ENCODE measurements at regions not wholly inside any gene's neighbourhood (a gene's known extent, or its start where the extent isn't known, plus 50 kb on each side); places are given as distances from the start of the nearest gene placed in this dataset.

DNA sequence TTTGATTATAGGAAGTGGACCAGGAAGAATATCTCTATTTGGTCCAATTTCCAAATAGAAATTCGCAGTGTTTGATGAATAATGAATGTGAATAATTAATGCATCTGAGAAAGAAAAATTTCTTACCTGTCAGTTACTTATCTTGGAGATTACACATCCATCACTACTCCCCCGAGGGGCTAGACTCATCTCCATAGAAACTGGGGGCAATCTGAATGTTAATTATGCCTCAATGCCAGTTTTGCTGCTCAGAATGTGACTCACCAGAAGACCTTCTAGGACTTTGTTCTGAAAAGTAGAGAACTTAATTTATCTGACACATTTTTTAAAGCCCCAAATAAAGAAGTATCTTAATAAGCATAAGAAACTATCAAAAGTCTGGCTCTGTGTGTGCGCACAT, 233.4 kb upstream of the NR4A3 start:
- no peak for DNase-seq (ENCODE audit: low read depth in 2 of 2)

DNA sequence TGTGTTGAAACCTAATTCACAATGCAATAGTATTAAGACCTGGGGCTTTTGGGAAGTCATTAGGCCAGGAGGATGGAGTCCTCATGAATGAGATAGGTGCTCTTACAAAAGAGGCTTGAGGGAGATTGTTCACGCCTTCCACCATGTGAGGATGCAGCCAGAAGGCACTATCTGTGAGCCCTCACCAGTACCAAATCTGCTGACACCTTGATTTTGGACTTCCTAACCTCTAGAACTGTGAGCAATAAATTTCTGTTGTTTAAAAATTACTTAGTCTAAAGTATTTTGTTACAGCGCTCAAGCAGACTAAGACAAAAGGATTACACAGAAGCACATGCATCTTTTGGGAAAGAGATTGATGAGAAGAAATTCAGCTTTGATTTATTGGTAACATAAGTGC, 232.9 kb upstream of the NR4A3 start:
- DNase-seq (ENCODE audit: low read depth in 2 of 2): no peak

DNA sequence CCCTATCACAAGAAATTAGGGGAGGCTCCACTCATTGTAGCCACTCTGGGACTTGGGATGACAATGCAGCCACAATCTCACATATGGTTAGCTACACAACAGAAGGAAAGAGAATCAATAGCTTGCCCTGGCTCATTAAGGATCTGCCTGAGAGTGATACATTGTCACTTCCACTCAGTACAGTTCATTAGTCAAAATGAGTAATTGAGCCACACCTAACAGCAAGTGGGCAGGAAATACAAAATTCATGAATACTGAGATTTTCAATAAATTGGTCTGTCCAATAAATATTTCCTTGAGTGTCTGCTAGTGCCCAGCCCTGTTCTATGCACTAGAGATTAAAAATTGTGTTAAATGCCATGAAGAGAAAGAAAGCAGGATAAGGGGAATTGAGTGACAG, 231.3 kb upstream of the NR4A3 start:
- DNase-seq (ENCODE audit: low read depth in 2 of 2): no peak

DNA sequence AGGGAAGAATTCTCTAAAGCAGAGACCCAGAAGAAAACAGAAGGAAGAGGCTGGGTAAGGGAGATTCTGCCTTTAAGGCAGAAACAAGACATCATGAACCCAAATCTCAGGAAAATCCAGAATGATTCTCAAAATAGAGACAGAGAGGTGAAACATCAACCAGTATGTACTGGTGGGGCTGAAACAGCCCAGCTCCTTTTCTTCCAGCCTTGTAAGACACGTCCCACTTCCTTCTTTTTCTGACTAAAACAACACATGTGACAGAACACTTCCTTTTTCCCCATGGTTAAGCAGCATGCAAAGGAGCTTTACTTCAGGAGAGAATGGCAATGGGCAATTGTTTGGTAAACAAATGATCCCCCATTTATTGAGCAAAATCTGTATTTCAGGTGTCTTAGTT, 230.8 kb upstream of the NR4A3 start:
- DNase-seq (ENCODE audit: low read depth in 2 of 2): no peak

DNA sequence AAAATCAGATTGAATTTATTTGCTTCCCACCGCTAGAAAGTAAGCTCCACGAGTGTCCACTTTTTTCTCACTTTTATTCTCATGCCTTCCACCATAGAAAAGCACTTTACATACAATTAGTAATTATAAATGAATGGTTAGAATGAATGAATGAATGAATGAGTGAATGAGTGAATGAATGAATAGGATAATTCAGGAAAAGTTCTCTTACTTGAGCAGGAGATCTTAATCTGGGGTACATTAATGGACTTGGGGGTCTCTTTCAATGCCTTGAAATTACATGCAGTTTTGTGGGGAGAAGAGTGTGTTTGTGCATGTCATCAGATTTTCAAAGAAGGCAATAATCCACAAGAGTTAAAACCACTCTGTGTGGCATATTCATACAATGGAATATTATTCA, 229.9 kb upstream of the NR4A3 start:
- no peak for DNase-seq (ENCODE audit: low read depth in 2 of 2)

DNA sequence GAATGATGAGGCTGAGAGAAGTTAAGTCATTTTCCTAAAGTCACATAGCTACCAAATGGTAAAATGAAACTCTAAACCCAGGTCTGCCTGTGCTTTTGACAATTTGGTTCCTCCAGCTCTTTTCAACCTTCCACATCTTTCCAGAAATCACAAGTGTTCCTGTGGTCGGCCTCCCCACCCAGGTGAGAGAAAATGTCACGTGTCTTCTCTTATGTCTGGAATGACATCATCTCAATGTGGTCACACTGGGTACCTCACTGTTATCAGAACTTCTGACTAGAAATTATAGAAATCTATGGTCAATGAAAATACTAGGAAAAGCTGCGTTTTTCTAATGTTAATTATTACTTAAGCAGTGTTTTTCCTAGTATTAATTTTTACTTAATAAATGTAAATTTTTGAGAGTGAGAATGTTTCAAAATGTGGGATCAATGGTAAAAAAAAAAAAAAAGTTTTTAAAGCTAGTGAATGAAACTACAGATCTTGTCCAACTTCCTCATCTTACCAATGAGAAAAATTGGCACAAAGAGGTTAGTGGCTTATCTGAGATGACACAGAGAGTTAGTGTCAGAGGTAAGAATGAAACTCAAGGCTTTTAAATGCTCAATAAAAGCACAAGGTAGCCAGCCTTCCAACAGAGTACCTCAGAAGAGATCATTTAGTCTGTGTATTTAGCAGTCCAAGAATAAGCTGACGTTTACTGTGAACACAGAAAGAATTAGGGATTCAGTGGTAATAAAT, 228.7 kb upstream of the NR4A3 start:
- DNase-seq (ENCODE audit: low read depth in 2 of 2): no peak

DNA sequence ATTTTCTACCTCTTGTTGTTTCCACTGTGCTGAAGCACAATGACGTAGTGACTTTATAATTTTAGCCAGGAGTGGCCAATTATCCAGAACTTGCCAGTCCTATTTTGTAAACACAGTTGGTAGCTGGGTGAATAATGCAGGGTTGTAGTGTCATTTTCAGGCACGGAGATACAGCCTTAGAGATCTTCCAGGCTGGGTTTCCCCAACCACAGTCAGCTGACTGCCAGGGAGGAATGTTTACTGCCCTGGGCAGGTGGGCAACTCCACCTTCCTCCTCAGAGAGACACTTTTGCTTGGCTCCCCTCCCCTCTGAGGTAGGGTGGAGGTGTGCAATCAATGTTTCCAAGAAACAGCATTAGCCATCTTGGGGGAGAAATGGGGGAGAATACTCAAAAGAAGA, 228.1 kb upstream of the NR4A3 start:
- no peak for DNase-seq (ENCODE audit: low read depth in 2 of 2)

DNA sequence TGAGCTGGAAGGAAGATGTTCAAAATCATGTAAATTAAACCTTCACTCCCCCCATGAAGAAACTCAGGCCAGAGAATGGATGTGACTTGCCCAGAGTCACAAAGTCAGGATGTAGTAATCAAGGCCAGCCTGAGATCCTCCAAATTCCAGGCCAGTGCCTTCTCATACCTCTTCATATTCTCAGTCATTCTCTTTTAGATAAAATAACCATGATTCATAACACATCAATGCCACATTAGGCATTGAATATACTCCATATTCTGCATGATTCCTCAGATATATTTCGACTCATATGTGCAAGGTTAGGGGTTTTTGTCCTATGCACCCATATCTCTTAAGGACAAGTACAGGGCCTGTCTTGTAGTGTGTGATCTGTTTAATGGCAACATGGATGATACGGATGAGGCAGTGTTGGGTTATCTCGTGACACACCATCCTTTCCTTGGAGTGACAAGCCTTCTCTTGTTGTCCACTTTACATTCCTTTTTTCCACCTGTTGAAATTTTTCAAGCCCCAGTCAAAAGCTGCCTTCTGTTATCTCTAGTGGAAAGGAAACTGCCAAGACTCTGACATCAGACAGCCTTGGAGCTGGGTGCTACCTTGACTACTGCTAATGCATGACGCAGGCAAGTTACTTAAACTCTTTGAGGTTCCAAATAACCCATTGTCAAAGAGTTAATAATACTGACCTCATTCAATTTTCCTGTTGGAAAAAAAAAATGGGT, 227.5 kb upstream of the NR4A3 start:
- DNase-seq (ENCODE audit: low read depth in 2 of 2): no peak

DNA sequence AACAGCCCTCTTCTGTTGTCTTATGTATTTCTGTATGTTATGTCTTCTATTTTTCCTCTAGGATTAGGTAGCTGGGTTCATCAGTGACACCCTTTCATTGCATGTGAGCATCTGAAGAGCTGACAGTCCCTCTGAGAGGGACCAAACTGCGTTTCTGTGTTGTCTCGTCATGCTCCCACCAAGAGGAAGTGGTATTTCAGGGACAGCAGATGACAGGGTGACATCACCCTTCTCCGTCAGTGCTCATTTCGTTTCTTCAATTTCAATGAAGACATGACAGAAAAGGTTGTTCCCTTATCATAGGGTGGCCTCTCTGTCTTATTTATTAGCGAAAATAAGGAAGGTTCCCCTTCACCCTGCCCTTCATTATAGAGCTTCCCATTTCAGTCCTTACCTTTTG, 225.9 kb upstream of the NR4A3 start:
- DNase-seq (ENCODE audit: low read depth in 2 of 2): no peak

DNA sequence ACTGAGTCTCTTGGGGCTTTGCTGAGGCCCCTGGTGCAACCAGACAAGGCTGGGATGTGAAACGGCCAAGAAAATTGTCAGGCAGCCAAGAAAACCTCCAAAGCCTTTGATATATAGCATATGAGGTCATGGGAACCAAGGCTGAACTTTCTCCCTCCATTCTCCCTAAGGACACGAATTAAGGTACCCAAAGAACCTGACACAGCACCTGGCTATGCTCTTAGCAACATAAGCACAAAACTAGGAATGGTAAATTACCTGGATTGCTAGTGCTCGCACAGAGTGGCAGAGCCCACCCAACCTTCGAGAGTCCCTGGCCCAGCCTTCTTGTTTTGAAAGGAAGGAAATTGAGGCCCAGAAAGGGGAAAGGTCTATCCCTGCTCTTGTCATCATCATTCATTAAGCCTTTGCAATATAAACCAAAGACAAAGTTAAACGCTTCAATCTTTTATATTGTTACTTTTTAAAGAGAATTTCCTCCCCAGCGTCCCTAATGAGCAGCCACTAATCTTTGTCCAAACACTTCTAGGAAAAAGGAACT, 220.0 kb upstream of the NR4A3 start:
- no peak for DNase-seq (ENCODE audit: low read depth in 2 of 2)

DNA sequence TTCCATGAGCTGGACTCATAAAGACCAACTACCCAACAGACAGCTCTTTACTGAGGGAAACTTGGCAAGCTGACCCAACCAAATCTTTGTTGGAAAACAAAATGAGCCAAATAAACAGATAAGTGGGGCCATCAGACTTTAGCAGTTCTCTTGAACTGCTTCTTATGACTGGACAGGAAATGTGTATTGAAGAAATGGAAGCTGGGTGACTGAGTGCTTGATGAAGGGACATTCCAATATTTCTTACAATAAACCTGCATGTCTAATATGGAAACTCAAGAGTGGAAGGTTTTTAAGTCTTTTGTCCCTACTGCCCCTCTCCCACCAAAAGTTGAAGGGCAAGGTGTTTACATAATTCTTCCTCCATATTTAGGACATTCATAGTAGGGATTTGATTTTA, 218.8 kb upstream of the NR4A3 start:
- DNase-seq (ENCODE audit: low read depth in 2 of 2): no peak

DNA sequence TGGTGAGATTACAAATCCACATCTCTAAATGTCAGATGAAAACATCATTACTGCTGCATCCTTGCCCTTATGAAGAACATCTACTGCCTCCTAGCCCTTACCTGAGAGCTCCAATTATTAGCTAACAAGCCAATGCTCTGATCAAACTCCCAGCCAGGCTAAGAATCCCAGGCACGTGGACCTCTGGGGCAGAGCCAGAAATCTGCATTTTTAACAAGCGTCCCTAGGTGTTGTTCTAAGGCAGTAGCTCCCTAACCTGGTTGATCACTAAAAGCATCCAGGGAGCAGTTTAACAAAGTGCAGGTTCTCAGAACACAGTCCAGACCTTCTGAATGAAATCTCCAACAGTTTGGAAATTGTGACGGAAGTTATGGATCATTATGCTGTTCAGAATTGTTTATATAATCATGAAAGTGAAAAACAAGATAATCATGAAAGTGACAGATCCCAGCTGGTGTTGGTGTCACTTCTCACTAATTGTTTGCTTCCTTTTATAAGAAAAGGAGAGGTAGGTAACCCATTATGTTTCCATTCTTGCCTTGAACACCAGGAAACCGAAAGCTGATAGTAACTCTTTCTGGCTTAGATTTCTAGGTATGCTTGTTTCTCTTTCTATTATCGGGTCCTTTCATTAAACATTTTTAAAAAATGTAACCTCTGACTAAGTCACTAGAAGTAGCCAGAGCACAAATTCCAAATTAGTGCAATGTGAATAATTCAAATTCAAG, 216.5 kb upstream of the NR4A3 start:
- DNase-seq (ENCODE audit: low read depth in 2 of 2): no peak

DNA sequence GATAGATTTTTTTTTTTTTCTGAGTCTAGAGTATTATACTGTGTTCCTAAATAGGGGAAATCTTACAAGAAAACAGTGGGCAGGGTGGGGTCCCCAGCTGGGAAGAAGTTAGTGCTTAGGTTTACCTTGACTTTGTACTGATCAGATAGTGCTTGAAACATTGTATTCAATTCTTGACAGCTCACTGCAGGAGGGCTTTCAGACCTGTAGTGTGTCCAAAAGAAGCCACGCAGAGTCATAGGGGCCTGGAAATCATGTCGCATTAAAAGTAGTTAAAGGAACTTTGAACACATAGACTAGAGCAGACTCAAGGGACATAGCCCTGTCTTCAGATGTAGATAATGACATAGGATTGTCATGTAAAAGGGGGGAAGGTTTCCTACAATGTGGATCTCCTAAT, 215.4 kb upstream of the NR4A3 start:
- DNase-seq (ENCODE audit: low read depth in 2 of 2): no peak

DNA sequence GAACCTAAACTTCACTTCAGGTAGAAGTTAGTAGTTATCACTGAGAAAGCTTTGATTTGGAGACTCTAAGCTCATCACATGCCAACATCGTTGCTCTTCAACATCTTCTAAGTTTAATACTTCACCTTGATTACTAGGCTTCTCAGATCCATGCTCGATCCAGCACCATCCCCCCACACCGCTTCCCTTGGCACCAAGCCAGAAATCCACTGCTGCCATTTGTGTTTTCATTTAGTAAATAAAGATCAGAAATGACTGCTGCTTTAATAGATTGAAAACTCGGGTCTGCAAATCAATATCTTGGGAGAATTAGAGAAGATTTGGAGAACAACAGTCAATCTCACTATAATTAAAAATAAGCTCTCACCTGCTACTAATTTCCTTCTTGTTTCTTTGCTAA, 214.7 kb upstream of the NR4A3 start:
- no peak for DNase-seq (ENCODE audit: low read depth in 2 of 2)

DNA sequence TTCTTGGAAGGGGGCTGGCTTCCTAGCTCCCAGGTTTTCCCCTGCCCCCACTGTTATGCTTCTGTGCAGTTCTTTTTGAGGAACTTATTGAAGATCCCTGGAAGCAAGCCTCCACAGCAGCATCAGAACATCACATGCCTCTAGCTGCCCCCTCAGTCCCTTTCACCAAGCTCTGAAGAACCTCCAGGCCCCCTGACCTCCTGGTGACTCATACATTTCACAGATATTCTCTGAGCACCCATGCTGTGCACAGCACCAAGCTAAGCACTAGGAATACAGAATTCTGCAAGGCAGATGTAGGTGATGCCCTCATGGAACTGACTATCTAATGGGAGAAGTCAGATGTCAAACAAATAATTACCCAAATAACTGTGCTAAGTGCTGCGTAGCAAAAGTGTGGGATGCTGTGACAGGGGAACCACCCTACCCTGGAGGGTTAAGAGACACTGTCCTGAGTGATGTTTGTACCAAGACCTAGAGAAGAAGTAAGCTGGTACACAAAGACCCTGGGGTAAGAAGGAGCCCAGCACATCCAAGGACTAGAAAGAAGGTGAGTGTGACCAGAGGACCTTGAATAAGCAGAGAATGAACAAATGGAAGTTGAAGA, 213.7 kb upstream of the NR4A3 start:
- no peak for DNase-seq (ENCODE audit: low read depth in 2 of 2)

DNA sequence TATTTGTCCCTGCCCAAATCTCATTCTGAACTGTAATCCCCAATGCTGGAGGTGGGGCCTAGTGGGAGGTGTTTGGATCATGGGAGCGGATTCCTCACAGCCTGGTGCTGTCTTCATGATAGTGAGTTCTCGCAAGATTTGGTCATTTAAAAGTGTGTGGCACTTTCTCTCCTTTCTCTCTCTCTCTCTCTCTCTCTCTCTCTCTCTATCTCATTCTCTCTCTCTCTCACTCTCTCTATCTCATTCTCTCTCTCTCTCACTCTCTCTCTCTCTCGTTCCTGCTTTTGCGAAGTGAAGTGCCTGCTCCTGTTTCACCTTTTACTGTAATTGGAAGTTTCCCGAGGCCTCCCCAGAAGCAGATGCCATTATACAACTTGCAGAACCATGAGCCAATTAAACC, 207.3 kb upstream of the NR4A3 start:
- DNase-seq (ENCODE audit: low read depth in 2 of 2): no peak

DNA sequence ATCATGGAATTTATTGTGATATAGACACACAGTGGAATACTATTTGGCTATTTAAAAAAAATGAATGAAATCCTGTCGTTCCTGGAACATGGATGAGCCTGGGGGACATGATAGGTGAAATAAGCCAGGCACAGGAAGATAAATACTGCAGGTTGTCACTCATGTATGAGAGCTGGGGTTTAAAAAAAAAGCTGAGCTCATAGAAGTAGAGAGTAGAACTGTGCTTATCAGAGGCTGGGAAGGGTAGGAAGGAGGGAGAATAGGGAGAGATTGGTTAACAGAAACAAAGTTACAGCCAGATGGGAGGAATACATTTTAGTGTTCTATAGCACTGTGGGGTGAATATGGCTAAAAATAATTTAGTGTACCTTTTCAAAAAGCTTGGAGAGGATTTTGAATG, 200.6 kb upstream of the NR4A3 start:
- no peak for DNase-seq (ENCODE audit: low read depth in 2 of 2)

DNA sequence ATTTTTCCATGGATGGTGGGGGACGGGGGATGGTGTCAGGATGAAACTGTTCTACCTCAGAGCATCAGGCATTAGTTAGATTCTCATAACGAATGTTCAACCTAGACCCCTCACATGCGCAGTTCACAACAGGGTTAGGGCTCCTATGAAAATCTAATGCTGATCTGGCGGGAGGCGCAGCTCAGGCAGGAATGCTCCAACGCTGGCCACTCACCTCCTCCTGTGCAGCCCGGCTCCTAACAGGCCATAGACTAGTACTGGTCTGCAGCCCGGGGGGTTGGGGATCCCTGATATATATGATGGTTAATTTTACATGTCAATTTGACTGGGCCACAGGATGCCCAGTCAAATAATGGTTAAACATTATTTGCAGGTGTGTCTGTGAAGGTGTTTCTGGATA, 199.0 kb upstream of the NR4A3 start:
- no peak for DNase-seq (ENCODE audit: low read depth in 2 of 2)

DNA sequence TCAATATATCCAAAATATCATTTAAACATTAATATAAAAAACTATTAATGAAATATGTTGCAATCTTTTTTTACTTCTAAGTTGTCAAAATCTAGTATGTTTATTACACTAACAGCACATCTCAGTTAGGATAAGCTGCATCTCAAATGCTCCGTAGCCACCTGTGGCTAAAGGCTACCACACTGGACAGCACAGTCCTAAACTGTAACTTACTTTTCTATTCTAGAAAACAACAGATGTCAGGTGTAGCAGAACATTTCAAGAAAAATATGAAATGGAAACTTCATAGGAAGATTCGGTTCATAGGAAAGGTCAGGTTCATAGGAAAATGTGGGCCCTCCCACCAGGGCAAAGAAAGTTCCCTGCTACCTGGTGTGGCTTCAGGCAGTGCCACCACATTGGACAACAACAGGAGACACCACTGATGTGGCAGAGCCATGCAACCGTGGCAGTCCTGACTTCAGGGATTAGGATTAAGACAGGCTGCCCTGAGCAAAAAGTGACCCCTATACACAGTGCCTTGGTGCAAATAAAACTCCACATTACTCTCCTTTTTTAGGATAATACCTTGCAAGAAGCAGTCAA, 197.8 kb upstream of the NR4A3 start:
- no peak for DNase-seq (ENCODE audit: low read depth in 2 of 2)

DNA sequence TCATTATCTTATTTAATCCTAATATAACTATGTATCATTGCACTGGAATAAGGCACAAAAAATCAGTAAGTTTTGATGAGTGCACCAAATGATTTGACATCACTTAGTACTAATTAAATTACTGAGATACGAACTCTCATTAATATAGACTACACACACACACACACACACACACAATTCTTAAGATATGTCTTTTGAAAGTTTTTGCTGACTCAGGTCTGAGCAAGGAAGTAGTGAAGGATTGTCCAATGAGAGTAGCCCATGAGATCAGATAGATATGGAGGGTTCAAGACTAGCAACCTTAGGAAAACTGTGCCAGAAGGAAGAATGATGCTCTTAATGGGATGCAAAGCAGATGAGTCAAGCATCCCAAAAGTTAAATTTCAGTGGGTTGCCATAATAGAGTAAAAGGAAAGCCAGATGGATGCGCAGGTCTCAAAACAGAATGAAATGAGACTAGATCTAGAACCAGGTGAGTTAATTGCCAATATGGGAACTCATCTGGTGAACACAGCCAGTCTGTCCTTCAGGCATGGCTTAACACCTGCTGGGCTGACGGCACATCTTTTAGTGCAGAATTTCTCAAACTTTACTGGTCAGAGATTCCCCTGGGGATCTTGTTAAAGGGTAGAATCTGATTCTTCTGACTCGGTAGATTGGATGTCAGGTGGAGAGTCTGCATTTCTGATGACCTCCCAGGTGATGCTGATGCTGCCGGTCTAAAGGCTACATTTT, 197.0 kb upstream of the NR4A3 start:
- no peak for DNase-seq (ENCODE audit: low read depth in 2 of 2)

DNA sequence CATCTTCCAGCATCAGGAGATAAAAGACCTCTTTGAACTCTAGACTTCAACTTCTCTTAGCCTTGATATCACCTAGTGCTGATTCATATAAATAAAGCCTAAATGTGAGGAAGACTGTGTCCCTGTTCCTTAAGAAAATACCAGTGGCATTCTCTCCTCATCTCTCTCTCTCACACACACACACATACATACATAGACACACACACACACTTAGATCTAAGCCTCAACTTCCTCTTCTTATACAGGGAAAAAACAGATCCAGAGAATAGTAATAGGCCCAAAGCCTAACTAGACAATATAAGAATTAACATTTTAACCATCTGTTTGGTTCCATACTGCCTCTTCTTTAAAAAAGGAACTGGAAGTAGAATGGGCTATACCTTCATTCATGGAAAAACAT, 195.3 kb upstream of the NR4A3 start:
- no peak for DNase-seq (ENCODE audit: low read depth in 2 of 2)
